Peyer's patch (tissue), 4 donors: ENCODE measurements at regions not wholly inside any gene's neighbourhood (a gene's known extent, or its start where the extent isn't known, plus 50 kb on each side); places are given as distances from the start of the nearest gene placed in this dataset.

Experiments
- DNase-seq, 3 donors: peaks; one replicate each; pipeline ENCODE4 v3.0.0-alpha.2; 2017 to 2019
- H3K27ac ChIP-seq, 4 donors: fragments of 200-600 bp; sonication (generic); one replicate each; pipeline ENCODE4 v1.5.1; 2016 to 2019
- H3K27me3 ChIP-seq, 2 donors: fragments of 200-600 bp; sonication (generic); one replicate each; pipeline ENCODE4 v1.5.1; 2019
- H3K36me3 ChIP-seq, 3 donors: fragments of 200-600 bp; sonication (generic); one replicate each; pipeline ENCODE4 v1.5.1; 2016 to 2019
- H3K4me1 ChIP-seq, 4 donors: fragments of 200-600 bp; sonication (generic); one replicate each; pipeline ENCODE4 v1.5.1; 2016 to 2019
- H3K4me3 ChIP-seq, 4 donors: fragments of 200-600 bp; sonication (generic); 1 replicate in 3 of 4; 2 replicates in 1 of 4; pipeline ENCODE4 v1.5.1; 2016 to 2019; ENCODE audit warnings: mild to moderate bottlenecking in 1 of 4
- H3K9me3 ChIP-seq, 4 donors: fragments of 200-600 bp; sonication (generic); one replicate each; pipeline ENCODE4 v1.5.1; 2016 to 2019; ENCODE audit warnings: mild to moderate bottlenecking in 1 of 4
- CTCF ChIP-seq, 6 experiments: fragments of 450-650 bp in 4 of 6; fragments of 200-600 bp in 2 of 6; sonication (generic) in 1 of 6; IDR thresholded peaks; one replicate each; pipeline ENCODE4 v1.5.1; 2017 to 2019; ENCODE audit warnings: antibody characterized with exemption in 6 of 6, mild to moderate bottlenecking in 3 of 6, moderate library complexity in 1 of 6
- POLR2A ChIP-seq, 2 donors: fragments of 450-650 bp; IDR thresholded peaks; one replicate each; pipeline ENCODE4 v1.5.1; 2017; ENCODE audit warnings: antibody characterized with exemption in 2 of 2, mild to moderate bottlenecking in 2 of 2, moderate library complexity in 2 of 2

DNA sequence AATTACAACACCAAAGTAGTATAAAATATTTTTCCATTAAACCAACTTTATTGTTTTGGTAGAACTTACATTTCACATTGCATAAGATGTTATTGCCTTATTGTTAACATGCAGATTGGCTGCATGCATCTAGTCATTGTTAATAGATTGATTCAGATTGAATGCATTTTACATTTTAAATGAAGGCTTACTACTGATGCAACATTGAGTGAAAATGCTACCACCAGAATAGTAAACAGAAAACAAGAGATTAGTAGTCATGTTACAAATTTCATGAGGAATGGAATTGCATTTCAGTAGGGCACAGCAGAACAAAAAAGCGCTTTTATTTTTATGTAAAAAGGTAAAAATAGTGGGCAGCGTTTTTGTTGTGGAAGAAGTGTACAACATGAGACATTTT is 298.3 kb downstream of the ARL4A start:
- TF ChIP-seq POLR2A (IDR thresholded peaks at IDR 0.05) (no peak), CTCF (IDR thresholded peaks at IDR 0.05) (no peak)
- H3K36me3 ChIP-seq = no peaks in the 10 kb centered on the region
- DNase-seq = no peak
- no peak overlapping the region for H3K27ac ChIP-seq
- no peak overlapping the region for H3K4me3 ChIP-seq
- no peaks in the 10 kb centered on the region for H3K9me3 ChIP-seq
- H3K4me1 ChIP-seq = no peaks in the 10 kb centered on the region
- no peaks in the 10 kb centered on the region for H3K27me3 ChIP-seq

DNA sequence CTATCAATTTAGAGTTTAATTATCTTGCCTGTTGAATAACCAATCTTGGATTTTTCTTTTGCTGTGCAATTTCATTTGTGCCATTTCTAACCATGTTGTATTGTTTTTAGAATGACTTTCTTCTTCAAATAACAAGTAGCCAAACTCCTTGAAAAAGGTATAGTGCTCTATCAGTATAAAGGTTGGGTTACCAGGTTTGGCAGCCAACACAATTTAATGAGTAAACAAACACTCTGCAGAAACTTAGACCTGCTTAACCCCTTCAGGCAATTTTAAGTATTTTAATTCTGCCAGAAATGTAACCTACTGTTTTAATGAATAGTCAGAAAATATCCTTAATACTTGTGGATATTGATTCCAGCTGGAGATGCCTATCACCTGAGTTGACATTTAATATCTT is 299.8 kb downstream of the ARL4A start:
- TF ChIP-seq CTCF (IDR thresholded peaks at IDR 0.05) (no peak), POLR2A (IDR thresholded peaks at IDR 0.05) (no peak)
- no peak overlapping the region for H3K27ac ChIP-seq
- H3K4me1 ChIP-seq = no peaks in the 10 kb centered on the region
- no peaks in the 10 kb centered on the region for H3K9me3 ChIP-seq
- H3K4me3 ChIP-seq = no peak overlapping the region
- H3K36me3 ChIP-seq = no peaks in the 10 kb centered on the region
- no peak for DNase-seq
- H3K27me3 ChIP-seq = no peaks in the 10 kb centered on the region

DNA sequence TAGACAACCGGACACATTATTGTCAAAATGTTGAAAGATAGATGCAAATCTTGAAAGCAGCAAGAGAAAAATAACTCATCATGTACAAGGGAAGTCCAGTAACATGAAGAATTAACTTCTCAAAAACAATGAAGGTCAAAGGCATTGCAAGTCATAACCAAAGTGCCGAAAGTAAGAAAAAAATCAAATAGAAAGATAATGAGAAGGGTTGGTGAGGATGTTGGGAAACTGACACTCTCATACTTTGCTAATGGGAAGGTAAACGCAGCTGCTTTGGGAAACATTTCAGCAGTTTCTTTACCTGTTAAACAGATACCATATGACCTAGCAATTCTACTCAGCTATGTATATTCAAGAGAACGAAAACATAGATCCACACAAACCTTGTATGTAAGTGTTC is 303.0 kb downstream of the ARL4A start:
- no peaks in the 10 kb centered on the region for H3K36me3 ChIP-seq
- H3K4me1 ChIP-seq = no peaks in the 10 kb centered on the region
- DNase-seq = no peak
- no peaks in the 10 kb centered on the region for H3K27me3 ChIP-seq
- no peaks in the 10 kb centered on the region for H3K9me3 ChIP-seq
- H3K4me3 ChIP-seq = no peak overlapping the region
- TF ChIP-seq CTCF (IDR thresholded peaks at IDR 0.05) (no peak), POLR2A (IDR thresholded peaks at IDR 0.05) (no peak)
- H3K27ac ChIP-seq = no peak overlapping the region

- TF ChIP-seq CTCF (IDR thresholded peaks at IDR 0.05) (no peak), POLR2A (IDR thresholded peaks at IDR 0.05) (no peak)
- H3K9me3 ChIP-seq = no peaks in the 10 kb centered on the region
- H3K36me3 ChIP-seq = no peaks in the 10 kb centered on the region
- H3K27me3 ChIP-seq = no peaks in the 10 kb centered on the region
- no peak overlapping the region for H3K4me3 ChIP-seq
- H3K27ac ChIP-seq = no peak overlapping the region
- no peak for DNase-seq
- H3K4me1 ChIP-seq = no peaks in the 10 kb centered on the region
Measured at GRCh38 chr7:12993025-12993424, 305.6 kb downstream of the ARL4A start.

- no peak for TF ChIP-seq CTCF (IDR thresholded peaks at IDR 0.05)
- no peak for TF ChIP-seq POLR2A (IDR thresholded peaks at IDR 0.05)
Measured at GRCh38 chr7:12995912-12996469, 308.6 kb downstream of the ARL4A start.

GRCh38 chr7:13007331-13007730 is 319.9 kb downstream of the ARL4A start:
- Histone ChIP-seq H3K27me3 (no peaks in the 10 kb centered on the region), H3K4me1 (no peaks in the 10 kb centered on the region), H3K4me3 (no peak overlapping the region), H3K36me3 (no peaks in the 10 kb centered on the region), H3K27ac (no peak overlapping the region), H3K9me3 (no peaks in the 10 kb centered on the region)
- no peak for DNase-seq
- TF ChIP-seq CTCF (IDR thresholded peaks at IDR 0.05) = no peak
- TF ChIP-seq POLR2A (IDR thresholded peaks at IDR 0.05) = no peak

More at GRCh38 chr7:12995912-12996469, 308.6 kb downstream of the ARL4A start:
- Histone ChIP-seq H3K4me3 (no peak overlapping the region), H3K27ac (no peak overlapping the region), H3K9me3 (no peaks in the 10 kb centered on the region), H3K4me1 (no peaks in the 10 kb centered on the region), H3K27me3 (no peaks in the 10 kb centered on the region), H3K36me3 (no peaks in the 10 kb centered on the region)
- DNase-seq = no peak
